ENCODE measurements at regions not wholly inside any gene's neighbourhood (a gene's known extent, or its start where the extent isn't known, plus 50 kb on each side); places are given as distances from the start of the nearest gene placed in this dataset.

GRCh38 chr4:123288309-123289025 lies 108.1 kb upstream of the SPRY1 start:
- no peak for TF ChIP-seq YY1 (IDR thresholded peaks at IDR 0.05; ENCODE audit: low read depth)
- TF ChIP-seq FOXM1 (IDR thresholded peaks at IDR 0.05; ENCODE audit: borderline replicate concordance, low read depth): no peak
- no peak for TF ChIP-seq EP300 (IDR thresholded peaks at IDR 0.05; ENCODE audit: borderline replicate concordance)
- no peak for TF ChIP-seq CEBPB (IDR thresholded peaks at IDR 0.05)
- TF ChIP-seq NFIC (IDR thresholded peaks at IDR 0.05): no peak
- TF ChIP-seq, protein P1, sequence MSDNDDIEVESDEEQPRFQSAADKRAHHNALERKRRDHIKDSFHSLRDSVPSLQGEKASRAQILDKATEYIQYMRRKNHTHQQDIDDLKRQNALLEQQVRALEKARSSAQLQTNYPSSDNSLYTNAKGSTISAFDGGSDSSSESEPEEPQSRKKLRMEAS (IDR thresholded peaks at IDR 0.05): no peak
- no peak for TF ChIP-seq EGR1 (IDR thresholded peaks at IDR 0.05)
- no peak for TF ChIP-seq USF1 (IDR thresholded peaks at IDR 0.05)
- TF ChIP-seq ZBTB7A (IDR thresholded peaks at IDR 0.05; ENCODE audit: low read depth): no peak
- no peak for TF ChIP-seq TCF12 (IDR thresholded peaks at IDR 0.05; ENCODE audit: low read depth)
- TF ChIP-seq CREB1 (IDR thresholded peaks at IDR 0.05; ENCODE audit: low read depth): no peak
- no peak for TF ChIP-seq TAF1 (IDR thresholded peaks at IDR 0.05; ENCODE audit: low read depth)
- no peak for TF ChIP-seq REST (IDR thresholded peaks at IDR 0.05; ENCODE audit: low read depth)
- no peak for TF ChIP-seq RAD21 (IDR thresholded peaks at IDR 0.05; ENCODE audit: low read depth)
- no peak for TF ChIP-seq TEAD4 (IDR thresholded peaks at IDR 0.05)

DNA sequence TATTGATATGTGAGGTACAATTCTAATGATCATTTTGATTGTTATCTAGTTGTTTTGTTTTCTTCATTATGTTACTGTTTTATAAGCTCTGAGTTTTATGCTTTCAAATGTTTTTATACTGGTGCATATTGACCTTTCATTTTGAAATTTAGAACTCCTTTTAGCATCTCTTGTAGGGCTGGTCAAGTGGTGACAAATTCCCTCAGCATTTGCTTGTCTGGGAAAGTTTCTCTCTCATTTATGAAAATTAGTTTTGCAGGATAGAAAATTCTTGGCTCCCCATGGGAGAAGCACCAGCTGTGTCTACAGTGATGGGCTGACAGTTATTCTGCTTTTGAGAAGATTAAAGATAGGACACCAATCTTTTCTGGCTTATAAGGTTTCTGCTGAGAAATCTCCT lies 105.3 kb upstream of the SPRY1 start:
- TF ChIP-seq TAF1 (IDR thresholded peaks at IDR 0.05; ENCODE audit: low read depth) (no peak), RAD21 (IDR thresholded peaks at IDR 0.05; ENCODE audit: low read depth) (no peak), REST (IDR thresholded peaks at IDR 0.05; ENCODE audit: low read depth) (no peak)

DNA sequence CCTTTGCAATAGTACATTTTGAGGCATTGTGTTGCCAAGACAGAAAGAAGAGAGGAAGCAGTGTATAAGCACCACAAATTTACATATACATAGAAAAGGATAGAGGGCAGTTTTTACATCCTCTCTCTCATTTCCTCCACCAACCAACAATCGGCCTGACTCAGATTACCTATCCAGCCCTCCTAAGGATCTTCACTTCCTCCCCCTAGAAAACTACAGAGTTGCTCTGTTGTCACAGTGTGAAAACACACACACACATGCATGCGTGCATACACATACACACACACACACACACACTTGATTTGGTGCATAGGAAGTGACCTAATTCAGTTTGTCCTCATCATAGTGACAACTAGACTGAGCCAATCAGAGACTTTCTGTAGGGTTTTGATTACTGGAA lies 98.8 kb upstream of the SPRY1 start:
- TF ChIP-seq TCF12 (IDR thresholded peaks at IDR 0.05; ENCODE audit: low read depth) (no peak), CREB1 (IDR thresholded peaks at IDR 0.05; ENCODE audit: low read depth) (no peak), CEBPB (IDR thresholded peaks at IDR 0.05) (no peak), RAD21 (IDR thresholded peaks at IDR 0.05; ENCODE audit: low read depth) (no peak)

- TF ChIP-seq, protein P1 (IDR thresholded peaks at IDR 0.05): no peak
- TF ChIP-seq TCF12 (IDR thresholded peaks at IDR 0.05; ENCODE audit: low read depth): no peak
- TF ChIP-seq TEAD4 (IDR thresholded peaks at IDR 0.05): no peak
- no peak for TF ChIP-seq TAF1 (IDR thresholded peaks at IDR 0.05; ENCODE audit: low read depth)
- no peak for TF ChIP-seq YY1 (IDR thresholded peaks at IDR 0.05; ENCODE audit: low read depth)
- TF ChIP-seq RAD21 (IDR thresholded peaks at IDR 0.05; ENCODE audit: low read depth): no peak
- TF ChIP-seq CEBPB (IDR thresholded peaks at IDR 0.05): no peak
- TF ChIP-seq CREB1 (IDR thresholded peaks at IDR 0.05; ENCODE audit: low read depth): no peak
- no peak for TF ChIP-seq USF1 (IDR thresholded peaks at IDR 0.05)
- no peak for TF ChIP-seq ZBTB7A (IDR thresholded peaks at IDR 0.05; ENCODE audit: low read depth)
- no peak for TF ChIP-seq EP300 (IDR thresholded peaks at IDR 0.05; ENCODE audit: borderline replicate concordance)
- no peak for TF ChIP-seq REST (IDR thresholded peaks at IDR 0.05; ENCODE audit: low read depth)
- TF ChIP-seq EGR1 (IDR thresholded peaks at IDR 0.05): no peak
- TF ChIP-seq NFIC (IDR thresholded peaks at IDR 0.05): no peak
Observed at GRCh38 chr4:123298261-123298660, 98.3 kb upstream of the SPRY1 start.

DNA sequence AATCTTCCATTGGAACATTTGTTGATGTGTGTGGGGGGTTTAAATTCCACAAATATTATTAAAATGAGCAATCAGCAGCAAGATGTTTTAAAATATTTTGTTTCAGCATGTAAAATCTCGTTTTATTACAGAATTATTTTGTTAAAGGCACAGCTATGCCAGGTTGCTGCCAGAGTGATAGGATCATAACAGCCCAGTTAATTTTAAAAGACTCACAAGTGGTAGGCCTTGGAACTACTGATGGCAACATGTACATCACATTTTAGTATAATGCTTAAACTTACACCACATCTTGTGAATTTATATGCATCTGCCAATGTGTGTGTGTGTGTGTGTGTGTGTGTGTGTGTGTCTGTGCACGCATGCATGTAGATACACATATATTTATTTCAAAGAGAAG lies 97.8 kb upstream of the SPRY1 start:
- TF ChIP-seq CREB1 (IDR thresholded peaks at IDR 0.05; ENCODE audit: low read depth) (no peak), NFIC (IDR thresholded peaks at IDR 0.05) (no peak), CEBPB (IDR thresholded peaks at IDR 0.05) (no peak), REST (IDR thresholded peaks at IDR 0.05; ENCODE audit: low read depth) (no peak), RAD21 (IDR thresholded peaks at IDR 0.05; ENCODE audit: low read depth) (no peak), TAF1 (IDR thresholded peaks at IDR 0.05; ENCODE audit: low read depth) (no peak), ZBTB7A (IDR thresholded peaks at IDR 0.05; ENCODE audit: low read depth) (no peak), USF1 (IDR thresholded peaks at IDR 0.05) (no peak), TEAD4 (IDR thresholded peaks at IDR 0.05) (no peak), FOXM1 (IDR thresholded peaks at IDR 0.05; ENCODE audit: borderline replicate concordance, low read depth) (no peak)
- TF ChIP-seq, protein P1 (IDR thresholded peaks at IDR 0.05): no peak
